Small intestine (tissue), 7 donors: ENCODE measurements at regions not wholly inside any gene's neighbourhood (a gene's known extent, or its start where the extent isn't known, plus 50 kb on each side); places are given as distances from the start of the nearest gene placed in this dataset.

Experiments used
- DNase-seq, 2 donors: peaks; one replicate each; pipeline versions ENCODE4 v3.0.0 to v3.0.0-alpha.2; 2013
- FAIRE-seq: peaks from 2 replicates; lab custom pipeline; 2012; peaks lifted over from hg19 to GRCh38; lab: Jason Lieb, UNC
- H3K27ac ChIP-seq, 3 donors: one replicate each; pipeline ENCODE4 v1.5.1; 2013; ENCODE audit warnings: low read length in 2 of 3, mild to moderate bottlenecking in 2 of 3, control low read depth in 1 of 3, inconsistent platforms in 1 of 3, low read depth in 1 of 3, moderate library complexity in 1 of 3
- H3K27me3 ChIP-seq, 3 donors: one replicate each; pipeline ENCODE4 v1.6.1; 2013; ENCODE audit warnings: low read length in 3 of 3, inconsistent platforms in 1 of 3; ENCODE audit not compliant: control insufficient read depth in 3 of 3, insufficient read depth in 3 of 3
- H3K36me3 ChIP-seq, 3 donors: one replicate each; pipeline ENCODE4 v1.6.1; 2013; ENCODE audit warnings: low read length in 3 of 3, inconsistent platforms in 1 of 3, low read depth in 1 of 3, mild to moderate bottlenecking in 1 of 3, moderate library complexity in 1 of 3; ENCODE audit not compliant: control insufficient read depth in 3 of 3, insufficient read depth in 2 of 3
- H3K4me1 ChIP-seq, 3 donors: one replicate each; pipeline ENCODE4 v1.6.1; 2013; ENCODE audit warnings: low read length in 2 of 3, inconsistent platforms in 1 of 3, low read depth in 1 of 3, mild to moderate bottlenecking in 1 of 3, moderate library complexity in 1 of 3; ENCODE audit not compliant: control insufficient read depth in 3 of 3, insufficient read depth in 2 of 3
- H3K4me3 ChIP-seq, 3 donors: one replicate each; pipeline ENCODE4 v1.5.1; 2013; ENCODE audit warnings: low read length in 3 of 3, control low read depth in 1 of 3, inconsistent platforms in 1 of 3, low read depth in 1 of 3, mild to moderate bottlenecking in 1 of 3, moderate library complexity in 1 of 3
- H3K9me3 ChIP-seq, 2 donors: one replicate each; pipeline ENCODE4 v1.6.1; 2013; ENCODE audit warnings: low read depth in 1 of 2, low read length in 1 of 2; ENCODE audit not compliant: control insufficient read depth in 2 of 2, insufficient read depth in 1 of 2
- WGBS, 3 donors: extraction: QIAGEN DNeasy Blood & Tissue Kit; methylation state at CpG; one replicate each; pipeline ENCODE4 v1.1.7; 2013; 5-methylcytosine and 5-hydroxymethylcytosine counted together
- donor health status: healthy with polysubstance abuse.
- donor health status: control.
- donor health status: control.
- donor health status: Bipolar disorder and iron deficiency.
- donor health status: healthy.

DNA sequence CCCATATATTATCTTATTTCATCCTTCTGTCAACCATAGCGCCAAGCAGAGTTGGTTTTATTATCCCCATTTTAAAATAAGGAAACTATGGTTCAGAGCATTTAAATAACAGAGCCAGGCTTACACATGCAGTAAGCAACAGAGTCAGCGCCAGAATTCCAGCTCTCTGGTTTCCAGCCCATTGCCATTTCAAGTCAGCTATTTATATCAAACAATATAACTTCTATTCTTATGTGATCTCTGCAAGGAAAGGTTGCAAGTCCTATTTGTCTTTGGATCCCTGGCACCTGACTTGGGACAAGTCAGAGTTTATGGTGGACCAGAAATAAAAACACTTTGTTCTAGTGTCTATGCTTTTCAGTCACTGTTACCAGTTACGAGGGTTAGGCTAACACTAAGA lies 174.1 kb upstream of the EEA1 start:
- no peak for FAIRE-seq
- no peaks in the 10 kb centered on the region for H3K9me3 ChIP-seq

DNA sequence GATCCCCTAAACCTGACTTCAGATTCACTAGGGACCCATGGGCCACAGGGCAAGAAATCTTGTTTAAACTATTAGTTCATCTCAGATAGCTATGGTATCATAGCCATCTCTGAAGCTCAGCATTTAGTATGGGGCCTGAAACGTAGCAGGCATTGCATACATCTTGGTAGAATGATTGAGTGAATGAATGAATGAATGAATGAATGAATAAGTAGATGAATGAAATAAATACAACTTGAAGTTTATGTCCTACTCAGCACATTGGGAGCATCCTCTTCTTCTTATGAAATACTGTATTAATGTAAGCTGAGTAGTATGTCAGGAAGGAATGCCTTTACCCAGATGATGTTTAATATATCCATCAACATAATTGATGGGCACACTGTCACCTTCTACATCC lies 175.4 kb upstream of the EEA1 start:
- 90 to 91% (median 90%) methylated on average over 1 of the region's 1 CpG for WGBS, 3 donors
- H3K4me1 ChIP-seq = peaks cover 0 to 30% (median 0%) of the 10 kb centered on the region in 3 donors
- DNase-seq (no peak), FAIRE-seq (no peak)
- no peaks in the 10 kb centered on the region for H3K9me3 ChIP-seq
- no peaks in the 10 kb centered on the region for H3K36me3 ChIP-seq
- H3K27me3 ChIP-seq = no peaks in the 10 kb centered on the region
- H3K4me3 ChIP-seq = no peak overlapping the region
- H3K27ac ChIP-seq = no peak overlapping the region

More for the DNA sequence above, 174.1 kb upstream of the EEA1 start:
- DNase-seq = no peak
- Histone ChIP-seq H3K27ac (peak overlapping the region in 1 of 3 donors; percentile 48), H3K4me3 (no peak overlapping the region), H3K27me3 (no peaks in the 10 kb centered on the region), H3K36me3 (no peaks in the 10 kb centered on the region), H3K4me1 (peaks cover 0 to 30% (median 0%) of the 10 kb centered on the region in 3 donors)
- 84 to 87% (median 86%) methylated on average over 3 of the region's 3 CpGs for WGBS, 3 donors

DNA sequence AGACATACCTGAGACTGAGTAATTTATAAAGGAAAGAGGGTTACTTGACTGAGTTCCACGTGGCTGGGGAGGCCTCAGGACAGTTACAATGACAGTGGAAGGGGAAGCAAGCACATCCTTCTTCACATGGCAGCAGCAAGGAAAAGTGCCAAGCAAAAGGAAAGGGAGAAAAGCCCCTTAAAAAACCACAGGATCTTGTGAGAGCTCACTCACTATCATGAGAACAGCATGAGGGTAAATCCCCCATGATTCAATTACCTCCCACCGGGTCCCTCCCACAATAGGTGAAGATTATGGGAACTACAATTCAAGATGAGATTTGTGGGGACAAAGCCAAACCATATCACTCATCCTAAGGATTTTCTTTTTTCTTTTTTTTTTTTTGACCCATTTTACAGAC lies 177.8 kb upstream of the EEA1 start:
- H3K36me3 ChIP-seq = no peaks in the 10 kb centered on the region
- peaks cover 0 to 16% (median 0%) of the 10 kb centered on the region in 3 donors for H3K4me1 ChIP-seq
- WGBS, 3 donors = 55 to 62% (median 57%) methylated on average over 2 of the region's 2 CpGs
- H3K27ac ChIP-seq = no peak overlapping the region
- DNase-seq (no peak), FAIRE-seq (no peak)
- H3K9me3 ChIP-seq = no peaks in the 10 kb centered on the region
- H3K27me3 ChIP-seq = no peaks in the 10 kb centered on the region
- no peak overlapping the region for H3K4me3 ChIP-seq

DNA sequence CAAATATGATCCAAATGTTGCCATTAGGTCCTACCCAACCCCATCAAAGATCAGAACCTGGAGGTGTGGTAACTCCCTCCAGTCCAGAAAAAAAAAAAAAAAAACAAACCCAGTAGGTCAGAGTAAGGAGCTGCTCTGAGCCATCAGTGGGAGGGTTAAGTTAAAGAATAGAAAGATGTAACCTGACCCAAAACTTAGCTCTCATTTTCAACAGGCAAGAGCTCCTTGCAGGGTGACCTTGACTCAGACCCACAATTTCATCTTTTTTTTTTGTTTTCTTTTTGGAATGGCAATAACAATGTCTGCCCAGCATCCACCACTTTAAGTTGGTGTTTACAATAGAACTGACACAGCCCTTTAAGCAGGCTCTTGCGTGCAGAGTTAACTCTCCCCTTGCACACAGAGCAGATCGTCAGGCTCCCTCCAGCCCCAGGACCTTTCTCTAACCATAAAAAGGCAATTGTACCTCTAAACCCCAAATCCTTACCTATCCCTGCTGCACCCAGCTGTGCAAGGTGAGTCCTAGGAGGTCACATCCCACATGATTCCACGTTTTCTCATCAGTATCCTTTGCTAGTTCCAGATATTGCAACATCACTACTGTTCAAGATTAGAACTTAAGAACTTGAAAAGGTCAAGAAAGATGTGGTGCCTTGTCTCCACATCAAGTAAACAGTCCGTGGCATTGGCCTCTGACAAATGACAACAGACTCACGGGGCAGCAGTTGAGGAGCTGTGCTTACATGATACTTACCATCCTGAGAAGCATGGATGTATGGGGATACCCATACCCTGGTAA lies 178.6 kb upstream of the EEA1 start:
- no peaks in the 10 kb centered on the region for H3K36me3 ChIP-seq
- H3K4me1 ChIP-seq = peaks cover 0 to 10% (median 0%) of the 10 kb centered on the region in 3 donors
- H3K27ac ChIP-seq = no peak overlapping the region
- H3K4me3 ChIP-seq = no peak overlapping the region
- H3K27me3 ChIP-seq = no peaks in the 10 kb centered on the region
- FAIRE-seq (no peak), DNase-seq (no peak)
- WGBS, 3 donors = 70 to 80% (median 73%) methylated on average over 5 of the region's 5 CpGs
- H3K9me3 ChIP-seq = no peaks in the 10 kb centered on the region

DNA sequence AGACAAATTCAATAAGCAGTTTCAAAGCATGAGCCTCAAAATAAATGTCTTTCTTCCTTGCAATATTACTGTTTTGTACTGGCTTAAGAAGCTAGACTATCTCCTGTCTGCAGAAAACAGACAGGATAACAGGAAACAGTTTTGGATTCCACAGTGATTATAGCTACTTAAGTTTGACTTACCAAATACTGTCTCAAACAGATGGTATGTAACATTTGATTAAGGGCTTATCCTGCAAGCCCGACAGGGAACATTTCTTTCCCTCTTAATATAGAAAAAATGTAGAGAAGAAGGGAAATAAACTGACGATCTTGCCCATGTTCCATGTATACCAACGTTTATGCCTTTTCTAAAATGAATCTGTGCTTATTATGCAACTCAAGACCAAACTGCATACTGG lies 179.9 kb upstream of the EEA1 start:
- WGBS, 3 donors = 62 to 78% (median 77%) methylated on average over 3 of the region's 3 CpGs
- FAIRE-seq = no peak

DNA sequence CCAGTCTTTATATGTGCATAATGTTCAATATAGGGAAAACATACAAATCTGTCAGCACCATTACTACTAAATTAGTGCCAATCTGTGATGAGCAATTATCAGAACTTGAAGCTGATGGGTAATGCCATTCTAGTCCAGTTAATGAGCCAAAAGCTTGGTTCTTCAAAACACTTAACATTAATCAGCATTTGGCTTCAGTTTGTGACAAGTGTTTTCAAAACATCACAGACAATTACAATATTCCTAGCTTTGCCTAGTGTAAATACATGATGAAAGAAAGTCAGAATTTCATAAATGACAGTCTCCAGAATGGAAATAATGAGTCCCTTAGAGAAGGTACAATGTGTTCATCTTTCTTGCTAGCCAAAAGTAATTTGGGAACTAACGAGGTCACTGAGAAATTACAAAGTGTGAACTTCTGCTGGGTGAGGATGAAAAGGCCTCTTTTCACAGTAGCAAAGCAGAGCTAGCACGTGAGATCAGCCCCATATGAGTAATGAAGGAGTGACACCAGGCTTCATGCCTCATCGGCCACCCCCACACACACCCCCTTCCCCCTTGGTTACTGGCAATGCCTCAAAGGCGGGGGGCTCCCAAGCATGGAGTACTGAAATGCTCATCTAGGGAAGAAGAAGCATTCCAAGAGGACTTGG lies 180.6 kb upstream of the EEA1 start:
- no peak overlapping the region for H3K4me3 ChIP-seq
- 67 to 83% (median 69%) methylated on average over 4 of the region's 4 CpGs for WGBS, 3 donors
- no peaks in the 10 kb centered on the region for H3K27me3 ChIP-seq
- no peaks in the 10 kb centered on the region for H3K4me1 ChIP-seq
- H3K36me3 ChIP-seq = no peaks in the 10 kb centered on the region
- no peak for DNase-seq
- no peaks in the 10 kb centered on the region for H3K9me3 ChIP-seq
- H3K27ac ChIP-seq = peak overlapping the region in 1 of 3 donors; percentile 27
- FAIRE-seq = no peak

More for the DNA sequence above, 179.9 kb upstream of the EEA1 start:
- Histone ChIP-seq H3K36me3 (no peaks in the 10 kb centered on the region), H3K4me1 (no peaks in the 10 kb centered on the region), H3K27me3 (no peaks in the 10 kb centered on the region), H3K9me3 (no peaks in the 10 kb centered on the region), H3K27ac (no peak overlapping the region), H3K4me3 (no peak overlapping the region)
- DNase-seq = no peak

DNA sequence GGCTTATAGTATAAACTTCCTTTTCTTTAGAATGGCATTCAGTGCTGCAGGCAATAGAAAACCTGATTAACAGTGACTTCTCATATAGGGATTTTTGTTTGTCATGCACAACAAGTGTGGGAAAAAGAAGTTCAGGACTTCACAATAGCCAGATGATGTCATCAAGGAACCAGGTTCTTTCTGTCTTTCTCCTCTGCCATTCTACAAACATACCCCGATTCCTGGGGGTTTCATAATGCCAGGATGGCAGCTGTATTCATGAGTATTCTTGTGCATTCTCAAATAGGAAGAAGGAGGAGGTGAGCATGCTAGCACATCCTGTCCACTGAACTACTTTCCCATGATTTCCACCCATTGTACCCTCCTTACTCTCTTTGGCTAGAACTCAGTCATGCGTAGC lies 182.7 kb upstream of the EEA1 start:
- Histone ChIP-seq H3K4me3 (no peak overlapping the region), H3K27ac (no peak overlapping the region), H3K36me3 (no peaks in the 10 kb centered on the region), H3K27me3 (no peaks in the 10 kb centered on the region), H3K9me3 (no peaks in the 10 kb centered on the region), H3K4me1 (no peaks in the 10 kb centered on the region)
- 92 to 98% (median 95%) methylated on average over 2 of the region's 2 CpGs for WGBS, 3 donors
- no peak for FAIRE-seq
- DNase-seq = no peak

DNA sequence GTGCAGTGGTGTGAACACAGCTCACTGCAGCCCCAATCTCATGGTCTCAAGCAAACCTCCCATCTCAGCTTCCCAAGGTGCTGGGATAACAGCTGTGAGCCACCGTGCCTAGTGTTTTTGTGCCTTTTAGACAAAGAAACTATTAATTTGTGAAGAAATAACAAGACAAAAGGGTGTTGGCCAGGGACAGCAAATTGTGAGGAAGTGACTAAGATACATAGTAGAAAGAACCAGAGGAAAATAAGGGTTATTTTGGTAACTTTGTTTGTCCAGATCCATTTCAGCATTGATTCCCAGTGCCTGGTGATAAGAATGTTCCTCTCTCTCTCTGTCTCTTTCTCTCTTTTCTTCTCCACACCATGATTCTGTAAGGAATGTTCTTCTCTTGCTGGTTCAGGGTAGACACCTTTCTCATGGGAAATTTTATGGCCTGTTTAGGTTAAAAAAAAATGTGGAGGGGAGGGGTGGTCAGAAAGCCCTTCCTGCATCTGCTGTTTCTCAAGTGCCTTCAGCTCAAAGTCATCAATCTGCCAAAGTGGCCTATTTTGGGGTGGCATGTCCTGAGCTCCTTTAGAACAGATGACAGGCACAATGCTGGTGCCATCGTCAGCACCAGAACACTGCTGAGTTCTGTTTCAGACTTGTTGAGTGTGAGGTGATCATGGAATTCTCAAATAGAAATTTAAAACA lies 184.4 kb upstream of the EEA1 start:
- 69 to 96% (median 95%) methylated on average over 2 of the region's 2 CpGs for WGBS, 3 donors
- Histone ChIP-seq H3K36me3 (no peaks in the 10 kb centered on the region), H3K27me3 (no peaks in the 10 kb centered on the region), H3K27ac (no peak overlapping the region), H3K9me3 (no peaks in the 10 kb centered on the region), H3K4me1 (no peaks in the 10 kb centered on the region), H3K4me3 (no peak overlapping the region)
- no peak for FAIRE-seq
- no peak for DNase-seq
